ENCODE measurements at regions not wholly inside any gene's neighbourhood (a gene's known extent, or its start where the extent isn't known, plus 50 kb on each side); places are given as distances from the start of the nearest gene placed in this dataset.

- no peaks in the 10 kb centered on the region for H3K27me3 ChIP-seq (ENCODE audit: low read depth, low read length)
- H3K9ac ChIP-seq (ENCODE audit: low read length): no peak overlapping the region
- H3K27ac ChIP-seq (ENCODE audit: low read length): no peak overlapping the region
- no peaks in the 10 kb centered on the region for H3K9me3 ChIP-seq (ENCODE audit: insufficient read depth, low read length)
- no peak overlapping the region for H3K4me3 ChIP-seq (ENCODE audit: low read length)
- H3K36me3 ChIP-seq (replicated peaks; ENCODE audit: low read depth, low read length): no peaks in the 10 kb centered on the region
- H2AFZ ChIP-seq (ENCODE audit: low read depth, low read length): no peak overlapping the region
- TF ChIP-seq EZH2phosphoT487 (IDR thresholded peaks at IDR 0.05; ENCODE audit: low read depth) (no peak), CTCF (IDR thresholded peaks at IDR 0.05; ENCODE audit: low read depth, low read length) (no peak)
- H3K79me2 ChIP-seq (ENCODE audit: low read length): no peaks in the 10 kb centered on the region
- H3K4me2 ChIP-seq (ENCODE audit: low read length): no peak overlapping the region
- no peaks in the 10 kb centered on the region for H3K4me1 ChIP-seq (ENCODE audit: low read length)
- no peaks in the 10 kb centered on the region for H4K20me1 ChIP-seq (ENCODE audit: insufficient read depth, low read length)
These were observed 164.2 kb upstream of the DPP6 start for GRCh38 chr7:153887749-153888569.

GRCh38 chr7:153891990-153892389 lies 160.2 kb upstream of the DPP6 start:
- TF ChIP-seq EZH2phosphoT487 (IDR thresholded peaks at IDR 0.05; ENCODE audit: low read depth): no peak
- TF ChIP-seq CTCF (IDR thresholded peaks at IDR 0.05; ENCODE audit: low read depth, low read length): no peak
- Histone ChIP-seq H3K27me3 (ENCODE audit: low read depth, low read length) (no peaks in the 10 kb centered on the region), H3K27ac (ENCODE audit: low read length) (no peak overlapping the region), H3K79me2 (ENCODE audit: low read length) (no peaks in the 10 kb centered on the region), H3K4me1 (ENCODE audit: low read length) (no peaks in the 10 kb centered on the region), H3K9ac (ENCODE audit: low read length) (no peak overlapping the region), H3K4me3 (ENCODE audit: low read length) (no peak overlapping the region), H2AFZ (ENCODE audit: low read depth, low read length) (no peak overlapping the region), H4K20me1 (ENCODE audit: insufficient read depth, low read length) (no peaks in the 10 kb centered on the region), H3K36me3 (replicated peaks; ENCODE audit: low read depth, low read length) (no peaks in the 10 kb centered on the region), H3K9me3 (ENCODE audit: insufficient read depth, low read length) (no peaks in the 10 kb centered on the region), H3K4me2 (ENCODE audit: low read length) (no peak overlapping the region)

- TF ChIP-seq EZH2phosphoT487 (IDR thresholded peaks at IDR 0.05; ENCODE audit: low read depth): no peak
- no peak for TF ChIP-seq CTCF (IDR thresholded peaks at IDR 0.05; ENCODE audit: low read depth, low read length)
- Histone ChIP-seq H3K79me2 (ENCODE audit: low read length) (no peaks in the 10 kb centered on the region), H4K20me1 (ENCODE audit: insufficient read depth, low read length) (no peaks in the 10 kb centered on the region), H3K27me3 (ENCODE audit: low read depth, low read length) (no peaks in the 10 kb centered on the region), H3K9me3 (ENCODE audit: insufficient read depth, low read length) (no peaks in the 10 kb centered on the region), H3K9ac (ENCODE audit: low read length) (no peak overlapping the region), H3K4me3 (ENCODE audit: low read length) (no peak overlapping the region), H3K4me2 (ENCODE audit: low read length) (no peak overlapping the region), H3K36me3 (replicated peaks; ENCODE audit: low read depth, low read length) (no peaks in the 10 kb centered on the region), H3K27ac (ENCODE audit: low read length) (no peak overlapping the region), H3K4me1 (ENCODE audit: low read length) (no peaks in the 10 kb centered on the region), H2AFZ (ENCODE audit: low read depth, low read length) (no peak overlapping the region)
These were observed 149.3 kb upstream of the DPP6 start for GRCh38 chr7:153902862-153903261.

GRCh38 chr7:153912211-153912610 lies 140.0 kb upstream of the DPP6 start:
- Histone ChIP-seq H3K4me1 (ENCODE audit: low read length) (no peaks in the 10 kb centered on the region), H4K20me1 (ENCODE audit: insufficient read depth, low read length) (no peaks in the 10 kb centered on the region), H3K9ac (ENCODE audit: low read length) (no peak overlapping the region), H3K79me2 (ENCODE audit: low read length) (no peaks in the 10 kb centered on the region), H3K4me3 (ENCODE audit: low read length) (no peak overlapping the region), H3K27me3 (ENCODE audit: low read depth, low read length) (no peaks in the 10 kb centered on the region), H3K4me2 (ENCODE audit: low read length) (no peak overlapping the region), H3K9me3 (ENCODE audit: insufficient read depth, low read length) (no peaks in the 10 kb centered on the region), H3K36me3 (replicated peaks; ENCODE audit: low read depth, low read length) (no peaks in the 10 kb centered on the region), H3K27ac (ENCODE audit: low read length) (no peak overlapping the region), H2AFZ (ENCODE audit: low read depth, low read length) (no peak overlapping the region)
- TF ChIP-seq EZH2phosphoT487 (IDR thresholded peaks at IDR 0.05; ENCODE audit: low read depth): no peak
- no peak for TF ChIP-seq CTCF (IDR thresholded peaks at IDR 0.05; ENCODE audit: low read depth, low read length)
